GM21723 (cell line): ENCODE measurements at regions not wholly inside any gene's neighbourhood (a gene's known extent, or its start where the extent isn't known, plus 50 kb on each side); places are given as distances from the start of the nearest gene placed in this dataset.

Source experiments
- ATAC-seq: cut with Tn5 transposase; IDR thresholded peaks from one replicate; pipeline ENCODE4 v1.9.1; 2021; ENCODE audit warnings: mild to moderate bottlenecking, moderate library complexity; ENCODE audit not compliant: unreplicated experiment

DNA sequence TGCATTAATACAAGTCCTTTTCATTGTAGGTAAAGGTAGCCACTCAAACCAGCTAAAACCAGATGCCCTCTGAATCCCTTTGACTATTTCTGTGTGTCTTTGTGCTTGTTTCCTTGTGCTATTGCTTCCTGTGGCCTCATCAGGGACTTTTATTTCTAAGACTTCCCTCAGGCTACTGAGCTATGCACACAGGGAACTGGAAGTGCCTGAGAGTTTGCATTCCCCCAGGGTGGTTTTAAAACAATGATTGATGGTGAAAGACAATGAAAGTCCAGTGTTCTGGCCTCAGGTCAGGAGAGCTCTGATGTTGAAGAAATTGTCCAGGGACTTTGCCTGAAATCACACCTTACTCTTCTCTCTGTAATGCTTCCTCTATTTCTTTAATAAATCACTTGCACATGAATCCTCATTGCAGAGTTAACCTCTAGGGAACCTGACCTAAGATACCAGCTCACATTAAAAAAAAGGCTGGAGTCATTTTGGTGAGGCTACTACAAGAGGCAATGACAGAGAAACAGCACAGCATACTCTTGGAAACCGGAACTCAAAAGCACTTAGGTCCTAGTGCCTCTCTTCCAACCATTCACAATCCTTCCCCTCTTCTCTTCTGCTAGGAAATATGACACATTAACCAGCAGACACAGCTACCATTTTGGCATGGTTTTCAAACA lies 158.1 kb upstream of the NREP start:
- ATAC-seq, result no peak

DNA sequence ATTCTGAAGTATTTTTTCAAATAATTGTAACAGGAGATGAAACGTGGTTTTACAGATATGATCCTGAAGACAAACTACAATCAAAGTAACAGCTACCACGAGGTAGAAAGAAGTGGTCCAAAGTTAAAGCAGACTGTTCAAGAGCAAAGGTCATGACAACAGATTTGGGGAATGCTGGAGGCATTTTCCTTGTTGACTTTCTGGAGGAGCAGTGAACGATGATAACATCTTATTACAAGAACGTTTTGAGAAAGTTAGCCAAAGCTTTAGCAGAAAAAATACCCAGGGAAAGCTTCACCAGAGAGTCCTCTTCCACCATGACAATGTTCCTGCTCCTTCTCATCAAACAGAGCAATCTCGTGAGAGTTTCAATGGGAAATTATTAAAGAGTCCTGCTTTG lies 145.4 kb upstream of the NREP start:
- ATAC-seq, result no peak

DNA sequence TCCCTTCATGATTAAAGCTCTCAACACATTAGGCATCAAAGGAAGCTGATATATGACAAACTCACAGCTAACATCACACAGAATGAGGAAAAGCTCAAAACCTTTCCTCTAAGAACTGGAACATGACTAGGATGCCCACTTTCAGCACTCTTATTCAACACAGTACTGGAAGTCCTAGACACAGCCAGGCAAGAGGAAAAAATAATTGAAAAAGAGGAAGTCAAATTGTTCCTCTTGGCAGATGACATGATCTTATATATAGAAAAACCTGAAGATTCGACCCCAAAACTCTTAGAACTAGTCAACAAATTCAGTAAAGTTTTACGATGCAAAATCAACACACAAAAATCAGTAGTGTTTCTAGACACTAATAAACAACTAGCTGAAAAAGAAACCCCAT lies 144.3 kb upstream of the NREP start:
- ATAC-seq, result no peak

DNA sequence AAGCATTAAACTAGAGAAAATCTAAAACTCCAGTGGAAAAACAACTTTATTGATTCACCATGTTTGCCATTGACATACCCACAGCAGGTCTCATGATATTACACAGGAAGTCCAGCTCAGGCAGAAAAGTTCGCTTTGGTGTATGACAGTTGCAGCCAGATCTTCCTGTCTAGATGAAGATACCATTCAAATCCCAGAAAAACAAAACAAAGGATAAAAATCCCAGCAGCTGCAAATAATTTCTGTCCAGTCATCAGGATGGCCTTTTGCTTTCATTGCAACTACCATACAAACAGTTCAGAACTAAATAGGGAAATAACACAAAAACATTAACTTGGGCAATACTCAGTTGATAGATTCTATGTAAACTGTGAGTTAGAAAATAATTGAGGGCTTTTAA lies 136.0 kb upstream of the NREP start:
- ATAC-seq, result no peak

DNA sequence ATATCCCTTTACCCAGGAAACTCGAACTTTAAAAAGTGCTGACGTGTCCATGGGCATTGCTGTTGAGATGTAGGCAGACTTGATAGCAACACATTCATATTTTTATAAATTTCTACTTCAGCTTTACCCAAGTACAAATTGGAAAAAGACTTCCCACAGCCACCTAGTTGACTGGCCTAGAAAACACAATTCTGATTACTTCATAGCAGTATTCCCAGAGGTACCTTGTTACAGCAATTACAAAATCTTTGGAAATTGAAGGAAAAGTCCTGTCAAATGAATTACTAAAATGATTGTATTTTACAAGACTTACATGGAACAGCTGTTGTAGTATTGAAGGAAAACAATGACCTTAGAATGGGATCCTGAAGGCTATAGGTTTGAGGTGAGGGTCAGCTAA lies 130.7 kb upstream of the NREP start:
- ATAC-seq, result no peak

DNA sequence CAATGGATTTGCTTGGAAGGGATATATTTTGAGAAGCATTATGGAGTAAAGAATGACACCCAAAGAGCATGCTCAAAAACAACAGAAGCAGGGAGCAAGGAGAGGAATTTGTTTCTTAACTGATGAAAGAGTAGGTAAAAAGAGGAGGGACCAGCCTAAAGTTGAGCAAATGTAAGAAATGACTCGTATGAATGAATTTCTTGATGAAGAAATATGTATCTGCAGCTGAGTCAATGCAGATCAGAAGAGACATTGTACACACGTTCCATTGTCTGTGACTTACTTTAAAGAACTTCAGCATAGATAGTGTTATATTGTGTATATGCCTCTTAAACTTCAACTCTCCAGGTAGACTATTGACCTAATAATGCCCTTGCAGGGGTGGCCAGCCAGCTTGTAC lies 112.7 kb upstream of the NREP start:
- no peak for ATAC-seq

DNA sequence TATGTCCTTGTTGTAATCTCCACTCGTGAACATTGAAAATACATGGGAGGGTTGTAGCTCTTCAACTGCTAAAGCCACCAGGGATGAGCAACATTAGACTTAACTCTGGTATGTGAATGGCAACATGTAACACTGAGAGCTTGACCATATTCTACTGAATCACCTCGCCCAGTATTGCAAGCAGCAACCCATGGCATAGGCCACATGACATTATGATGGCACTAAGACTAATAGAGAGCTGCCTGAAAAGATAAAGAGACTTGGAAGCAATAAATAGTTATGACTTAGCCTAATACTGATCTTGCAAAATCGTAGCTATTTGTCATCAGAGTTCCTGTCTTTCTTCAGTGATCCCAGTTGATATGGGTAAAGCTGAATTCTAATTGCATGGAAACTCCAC lies 108.4 kb upstream of the NREP start:
- ATAC-seq, result no peak

DNA sequence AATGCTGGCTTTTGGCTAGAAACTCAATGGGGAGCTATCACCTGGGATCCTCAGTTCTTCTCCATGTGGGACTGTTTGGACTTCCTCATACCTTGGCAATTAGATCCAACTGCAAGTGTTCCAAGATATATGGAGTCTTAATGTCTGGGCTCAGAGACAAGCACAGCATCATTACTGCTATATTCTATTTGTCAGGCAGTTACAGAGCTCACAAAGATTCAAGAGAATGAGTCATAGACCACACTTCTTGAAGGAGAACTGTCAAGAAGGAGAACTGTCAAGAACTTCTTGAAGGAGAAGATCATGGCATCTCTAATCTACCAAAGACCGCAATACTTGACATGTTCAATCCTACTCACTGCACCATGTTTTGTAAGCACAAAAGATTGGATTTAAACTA lies 106.8 kb upstream of the NREP start:
- ATAC-seq, result no peak

DNA sequence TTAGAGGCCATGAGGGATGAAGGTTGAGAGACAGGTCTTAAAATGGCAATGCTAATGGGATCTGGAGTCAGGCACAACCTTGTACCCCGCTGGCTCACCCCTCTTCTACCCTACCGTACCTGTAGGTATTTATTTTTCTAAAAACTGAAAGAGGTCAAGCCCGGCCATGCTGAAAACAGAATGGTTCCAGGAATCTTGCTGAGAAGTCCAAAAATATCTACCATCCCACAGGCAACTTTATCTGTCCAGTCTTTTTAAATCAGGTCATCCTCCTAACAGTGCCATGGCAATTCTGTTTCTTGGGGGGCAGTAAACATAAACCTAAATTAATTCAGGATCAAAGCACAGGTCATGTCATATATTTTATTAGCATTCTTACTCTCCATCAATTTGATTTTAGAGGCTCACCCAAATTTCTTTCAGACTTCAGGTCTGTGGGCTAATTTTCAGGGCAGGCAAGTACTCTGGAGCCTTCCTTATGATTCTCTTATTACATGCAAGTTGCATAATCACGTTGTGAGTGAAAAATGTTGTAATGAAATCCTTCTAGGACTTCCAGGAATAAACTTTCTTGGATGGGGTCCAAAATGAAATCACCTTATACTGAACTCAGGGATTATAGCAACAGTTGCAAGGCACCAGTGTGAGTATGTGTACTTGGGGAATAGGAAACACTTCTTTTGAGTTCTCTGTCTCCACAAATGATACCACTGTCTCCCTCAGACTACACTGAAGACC lies 102.7 kb upstream of the NREP start:
- ATAC-seq, result no peak

DNA sequence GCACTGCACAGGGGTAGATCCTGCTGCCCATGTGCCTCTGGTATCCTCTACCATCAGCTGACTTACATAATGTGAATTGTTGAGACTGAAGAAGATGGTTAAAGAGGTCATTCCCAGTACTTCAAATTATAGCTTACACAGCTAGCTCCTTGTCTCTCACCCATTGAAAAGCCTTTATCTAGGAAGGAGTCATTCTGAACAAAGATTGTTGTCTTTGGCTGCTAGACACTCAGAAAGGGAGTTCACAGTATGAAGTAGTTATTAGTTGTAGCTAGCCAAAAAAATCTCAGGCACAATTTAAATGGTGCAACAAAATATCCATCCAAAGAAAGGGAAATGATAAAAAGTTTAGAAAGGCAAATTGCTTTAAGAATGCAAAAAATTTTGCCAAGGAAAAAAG lies 102.0 kb upstream of the NREP start:
- no peak for ATAC-seq

DNA sequence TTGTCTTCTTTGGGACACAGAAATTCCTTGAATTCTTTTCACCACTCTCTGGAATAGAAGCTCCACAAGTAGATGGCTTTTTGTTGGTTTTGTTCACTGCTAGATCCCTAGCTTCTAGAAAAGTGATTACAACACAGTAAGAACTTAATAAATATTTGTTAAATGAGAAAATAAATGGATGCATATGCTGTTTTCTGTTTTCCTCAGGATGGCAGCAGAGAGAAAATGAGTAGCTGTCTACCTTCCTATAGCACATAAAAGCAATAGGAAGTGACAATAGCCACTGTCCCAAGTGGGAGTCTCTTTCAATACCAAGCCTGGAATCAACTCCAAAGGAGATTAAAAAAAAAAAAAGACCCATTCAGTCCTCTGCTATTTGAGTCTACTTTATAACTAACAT lies 100.6 kb upstream of the NREP start:
- no peak for ATAC-seq

DNA sequence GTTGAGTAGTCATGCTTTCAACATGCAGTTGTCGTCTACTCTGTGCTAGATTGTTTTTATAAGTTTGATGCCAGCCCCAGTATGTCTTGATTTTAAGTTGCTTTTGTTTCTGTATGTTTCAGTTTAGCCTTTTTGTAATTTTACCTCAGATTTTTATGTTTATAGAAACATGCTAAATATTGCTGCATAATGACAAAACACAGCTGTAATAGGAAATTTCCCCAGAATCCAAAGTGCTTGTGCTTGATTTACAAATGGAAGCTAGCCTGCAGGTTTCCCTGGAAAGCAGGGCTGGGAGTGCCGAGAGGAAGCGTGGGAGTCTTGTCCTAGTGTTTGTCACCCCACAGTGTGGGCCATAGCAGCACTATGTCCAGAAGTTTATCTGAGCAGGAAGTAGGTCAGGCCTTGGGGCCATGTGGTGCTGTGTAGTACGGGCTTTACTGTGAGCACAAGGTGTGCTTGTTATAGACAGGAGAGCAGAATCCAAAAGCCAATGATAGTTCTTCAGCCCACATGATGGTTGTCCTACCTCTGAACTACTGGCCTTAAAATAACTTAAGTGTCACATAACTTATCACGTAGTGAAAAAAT lies 100.0 kb upstream of the NREP start:
- no peak for ATAC-seq

DNA sequence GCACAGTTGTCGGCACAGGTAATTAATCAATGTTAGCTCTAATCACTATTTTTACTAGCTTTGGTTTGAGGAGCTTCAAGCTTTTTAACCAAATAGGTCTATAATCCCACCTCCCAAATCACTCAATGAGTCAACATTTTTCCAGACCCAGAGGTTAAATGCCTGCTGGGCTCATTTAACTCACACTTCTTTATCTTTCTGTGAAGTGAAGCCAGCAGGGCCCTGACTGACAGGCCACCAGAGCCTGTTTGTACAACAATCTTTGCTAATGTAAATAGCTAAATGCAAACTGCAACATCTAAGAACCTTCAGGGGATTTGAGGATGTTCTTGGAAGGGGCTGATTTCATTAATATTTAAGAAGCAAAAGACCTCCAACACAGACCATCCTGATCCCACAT lies 98.4 kb upstream of the NREP start:
- ATAC-seq, result no peak

DNA sequence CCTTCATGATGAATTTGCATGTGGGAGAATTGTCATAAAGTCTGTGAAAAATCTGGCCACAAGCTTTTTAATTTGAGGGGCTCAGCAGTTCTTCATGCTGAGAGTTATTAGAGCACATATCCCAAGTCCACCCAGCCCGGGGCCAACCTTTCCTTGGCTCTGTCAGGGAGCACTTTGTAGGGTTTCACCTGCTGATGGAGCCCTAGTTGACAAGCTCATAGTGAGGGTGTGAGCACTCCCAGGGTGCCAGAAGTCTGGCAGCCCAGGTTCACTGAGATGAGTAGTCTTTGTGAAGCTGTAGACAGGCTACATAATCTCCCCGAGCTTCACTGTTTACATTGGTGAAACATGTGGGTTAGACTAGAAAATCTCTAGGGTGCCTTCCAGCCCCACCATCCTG lies 97.2 kb upstream of the NREP start:
- ATAC-seq, result peak; percentile 13

DNA sequence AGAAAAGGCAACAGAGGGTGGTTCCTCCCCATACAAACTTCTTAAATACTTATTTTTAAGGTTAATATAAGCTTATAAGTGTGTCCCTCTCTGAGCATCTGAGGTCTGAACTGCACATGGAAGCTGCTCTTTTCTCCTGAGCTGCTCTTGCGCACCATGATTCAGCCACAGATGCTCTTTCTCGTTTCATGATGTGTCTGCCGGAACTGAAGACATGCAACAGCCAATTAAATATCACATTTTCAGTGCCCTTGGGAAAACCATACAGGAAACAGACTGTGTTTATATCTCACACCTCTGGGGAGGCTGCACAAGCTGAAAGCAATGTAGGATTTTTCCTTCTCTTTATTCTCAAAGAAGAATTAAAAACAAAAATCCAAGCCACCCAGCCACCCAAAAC lies 96.8 kb upstream of the NREP start:
- ATAC-seq, result peak; percentile 72

DNA sequence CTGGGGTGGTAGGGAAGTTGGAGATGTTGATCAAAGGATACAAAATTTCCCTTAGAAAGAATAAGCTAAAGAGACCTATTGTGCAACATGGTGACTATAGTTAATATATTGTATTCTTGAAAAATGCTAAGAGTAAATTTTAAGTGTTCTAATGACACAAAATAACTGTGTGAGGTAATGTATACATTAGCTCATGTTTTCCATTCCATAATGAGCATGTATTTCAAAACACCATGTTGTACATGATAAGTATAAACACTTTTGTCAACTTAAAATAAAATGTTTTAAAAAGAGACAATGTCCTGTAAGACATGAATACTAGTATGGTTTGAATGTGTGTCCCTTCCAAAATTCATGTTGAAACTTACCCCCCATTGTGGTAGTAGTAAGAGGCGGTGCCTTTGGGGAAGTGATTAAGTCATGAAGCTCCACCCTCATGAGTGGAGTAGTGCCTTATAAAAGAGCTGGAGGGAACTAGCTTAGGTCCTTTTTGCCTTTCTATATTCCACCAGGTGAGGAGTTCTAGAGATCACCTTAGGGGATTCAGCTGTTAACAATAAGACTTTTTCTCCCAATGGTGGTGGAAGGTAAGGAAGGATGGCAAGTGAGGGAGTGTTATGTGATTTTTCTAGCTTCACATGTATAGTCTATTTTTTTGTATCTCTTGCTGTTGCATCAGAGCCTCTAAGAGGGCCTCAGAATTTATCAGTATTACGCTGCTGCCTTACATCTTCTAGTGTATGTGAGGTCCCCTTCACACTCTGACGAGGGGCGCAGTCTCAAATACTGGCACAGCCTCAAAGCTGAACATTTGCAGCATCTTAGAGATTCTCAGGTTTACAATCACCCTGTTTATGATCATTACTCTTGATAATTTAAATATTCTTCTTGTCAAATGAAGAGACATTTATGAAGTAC lies 94.9 kb upstream of the NREP start:
- ATAC-seq, result no peak

DNA sequence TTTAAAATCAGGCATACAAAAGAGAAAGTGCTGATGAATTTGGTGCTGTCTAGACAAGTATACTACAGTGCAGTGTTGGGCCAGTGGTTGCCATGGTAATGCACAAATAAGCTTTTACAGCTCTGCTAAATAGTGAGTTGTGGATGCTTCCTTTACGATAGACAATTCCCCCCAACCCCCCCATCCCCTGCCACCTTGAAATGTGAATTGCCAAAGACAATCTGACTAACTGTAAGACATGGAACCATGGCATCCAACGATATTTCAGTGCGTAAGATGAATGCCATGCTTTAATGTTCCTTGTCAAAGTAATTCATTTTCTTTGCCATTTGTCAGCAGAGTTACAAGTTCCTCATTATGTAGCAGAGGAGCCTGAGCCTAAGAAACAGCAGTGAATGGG lies 91.5 kb upstream of the NREP start:
- ATAC-seq, result no peak

DNA sequence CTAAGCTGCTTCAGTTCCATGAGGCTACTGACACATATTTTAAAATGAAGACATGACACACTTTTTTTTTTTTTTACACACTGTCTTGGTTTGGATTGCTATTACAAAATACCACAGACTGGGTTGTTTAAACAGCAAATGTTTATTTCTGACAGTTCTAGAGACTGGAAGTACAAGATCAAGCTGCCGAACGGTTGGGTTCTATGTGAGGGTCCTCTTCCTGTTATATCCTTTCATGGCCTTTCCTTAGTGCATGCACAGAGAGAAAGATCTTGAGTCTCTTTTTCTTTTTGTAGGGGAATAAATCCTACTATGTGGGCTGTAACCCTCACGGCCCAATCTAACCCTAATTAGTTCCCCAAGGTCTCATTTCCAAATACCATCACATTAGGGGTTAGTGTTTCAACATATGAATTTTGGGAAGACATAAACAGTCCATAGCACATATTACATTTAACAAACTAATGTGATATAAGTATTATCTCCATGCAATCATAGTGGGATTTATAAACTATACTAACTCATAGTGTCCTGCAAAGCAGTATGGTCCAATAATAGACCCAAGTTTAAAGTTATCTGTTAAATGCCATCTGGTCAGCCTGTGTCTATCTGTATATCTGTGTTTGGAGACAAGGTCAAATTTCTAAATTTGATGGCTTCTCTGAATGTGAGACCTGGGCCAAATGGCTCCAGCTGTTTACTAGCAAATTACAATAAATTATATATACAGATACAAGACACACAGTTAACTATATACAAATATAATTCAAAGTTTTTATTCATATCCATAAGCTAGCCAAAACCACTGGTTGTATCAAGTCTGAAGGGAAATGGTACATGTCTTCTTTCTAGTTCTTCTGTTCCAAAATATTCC lies 90.3 kb upstream of the NREP start:
- ATAC-seq, result no peak

DNA sequence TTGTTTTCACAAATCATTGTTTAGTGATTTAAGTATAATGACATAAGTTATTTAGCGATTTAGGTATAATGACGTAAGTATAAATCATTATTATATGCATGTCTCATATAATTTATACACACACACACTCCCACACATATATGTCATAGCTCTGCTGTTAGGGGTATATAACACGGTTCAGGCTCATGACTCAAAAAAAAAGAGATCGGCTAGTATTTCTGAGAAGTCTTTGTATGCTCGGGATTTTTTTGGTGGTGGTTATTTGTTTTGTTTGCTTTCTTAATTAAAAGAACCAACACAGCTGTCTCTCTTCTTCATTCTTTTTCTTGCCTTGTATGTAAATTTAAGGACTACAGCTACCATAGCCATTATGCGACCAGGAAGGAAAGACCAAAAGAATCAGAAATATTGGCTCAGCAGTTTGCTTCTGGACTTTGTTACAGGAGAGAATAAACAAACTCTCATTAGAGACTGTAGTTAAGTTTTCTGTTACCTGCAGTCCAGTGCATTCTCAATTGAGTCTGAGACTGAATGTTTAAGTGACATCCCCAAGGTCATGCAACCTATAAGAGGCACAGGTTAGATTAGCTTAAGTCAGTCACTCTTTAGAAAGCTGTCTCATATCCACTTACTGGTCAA lies 83.2 kb upstream of the NREP start:
- ATAC-seq, result no peak

DNA sequence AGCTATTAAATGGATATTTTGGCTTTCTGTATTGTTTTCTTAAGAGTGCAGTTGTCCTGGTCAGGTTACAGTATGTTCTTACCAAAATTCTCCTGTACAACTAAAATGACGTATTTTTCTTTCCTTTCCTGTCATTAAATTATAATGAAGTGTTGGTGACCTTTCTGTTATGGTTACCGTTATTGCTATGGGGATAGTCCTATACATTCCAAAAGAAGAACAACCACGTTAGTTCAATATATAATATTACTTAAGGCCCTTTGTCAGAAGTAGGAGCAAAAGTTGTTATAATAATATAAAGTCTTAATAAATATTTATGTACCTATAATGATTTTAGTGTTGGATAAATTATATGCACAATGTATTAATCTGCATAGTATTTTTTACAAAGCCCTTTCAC lies 82.4 kb upstream of the NREP start:
- no peak for ATAC-seq
